Neural cell (in vitro differentiated cells): ENCODE measurements at regions not wholly inside any gene's neighbourhood (a gene's known extent, or its start where the extent isn't known, plus 50 kb on each side); places are given as distances from the start of the nearest gene placed in this dataset.
"Not testable (repeated sequence)": the region's sequence is repeated elsewhere in the genome, so short reads cannot be mapped to it uniquely, and the experiment has no call there.

Experiments used
- H2AFZ ChIP-seq: fragments of 200-600, 300-800 bp; sonication (generic), shearing (Covaris generic); 2 replicates; pipeline ENCODE4 v1.6.0; 2014; ENCODE audit warnings: low read depth, mild to moderate bottlenecking, antibody characterized with exemption, low read length, moderate library complexity
- H3F3A ChIP-seq: fragments of 200-600 bp; shearing (Covaris generic); 2 replicates; pipeline ENCODE4 v1.6.1; 2016; ENCODE audit warnings: mild to moderate bottlenecking, moderate library complexity, mixed read lengths, antibody characterized with exemption, low read length; ENCODE audit not compliant: insufficient read depth, poor library complexity, severe bottlenecking
- H3K27ac ChIP-seq: fragments of 200-600, 300-800 bp; sonication (generic), shearing (Covaris generic); 2 replicates; pipeline ENCODE4 v1.5.1; 2014; ENCODE audit warnings: mild to moderate bottlenecking, low read length, moderate library complexity
- H3K27me3 ChIP-seq: fragments of 300-800, 200-600 bp; sonication (generic), shearing (Covaris generic); 2 replicates; pipeline ENCODE4 v1.6.0; 2014; ENCODE audit warnings: mild to moderate bottlenecking, low read depth, low read length, moderate library complexity; ENCODE audit not compliant: insufficient read depth
- H3K36me3 ChIP-seq: fragments of 300-800, 200-600 bp; sonication (generic), shearing (Covaris generic); 2 replicates; pipeline ENCODE4 v1.5.1; 2014; ENCODE audit warnings: mild to moderate bottlenecking, antibody characterized with exemption, low read length, moderate library complexity; ENCODE audit not compliant: insufficient read depth
- H3K4me2 ChIP-seq: fragments of 300-800, 200-600 bp; sonication (generic), shearing (Covaris generic); 2 replicates; pipeline ENCODE4 v1.6.0; 2014; ENCODE audit warnings: mild to moderate bottlenecking, low read length
- H3K4me3 ChIP-seq: fragments of 300-800, 200-600 bp; sonication (generic), shearing (Covaris generic); 2 replicates; pipeline ENCODE4 v1.5.1; 2014; ENCODE audit warnings: mild to moderate bottlenecking, low read length, moderate library complexity
- H3K79me2 ChIP-seq: fragments of 200-600 bp; shearing (Covaris generic); replicated peaks from 2 replicates; pipeline ENCODE4 v1.6.0; 2014; ENCODE audit warnings: mild to moderate bottlenecking, low read length, moderate library complexity; ENCODE audit not compliant: insufficient read depth
- H3K9ac ChIP-seq: fragments of 300-800, 200-600 bp; sonication (generic), shearing (Covaris generic); 2 replicates; pipeline ENCODE4 v1.6.1; 2016; ENCODE audit warnings: mild to moderate bottlenecking, low read length, mixed read lengths
- H3K9me2 ChIP-seq: fragments of 200-600 bp; shearing (Covaris generic); 2 replicates; pipeline ENCODE4 v1.6.1; 2016; ENCODE audit warnings: mild to moderate bottlenecking, low read length, mixed read lengths; ENCODE audit not compliant: insufficient read depth
- H3K9me3 ChIP-seq: fragments of 200-600, 300-800 bp; sonication (generic), shearing (Covaris generic); 2 replicates; pipeline ENCODE4 v1.6.1; 2016; ENCODE audit warnings: mild to moderate bottlenecking, mixed run types, low read length, moderate library complexity, mixed read lengths
- H4K20me1 ChIP-seq: fragments of 200-600 bp; shearing (Covaris generic); 2 replicates; pipeline ENCODE4 v1.6.1; 2016; ENCODE audit warnings: mild to moderate bottlenecking, mixed run types; ENCODE audit not compliant: insufficient read depth
- CTCF ChIP-seq: fragments of 450-650 bp; IDR thresholded peaks from 2 replicates; pipeline ENCODE4 v1.5.1; 2014; ENCODE audit warnings: antibody characterized with exemption, mild to moderate bottlenecking, moderate library complexity; ENCODE audit not compliant: poor library complexity, severe bottlenecking
- EP300 ChIP-seq: fragments of 450-650 bp; conservative IDR thresholded peaks from 2 replicates; pipeline ENCODE4 v1.6.1; 2014; ENCODE audit warnings: antibody characterized with exemption, mild to moderate bottlenecking, moderate library complexity; ENCODE audit not compliant: poor library complexity, severe bottlenecking
- EZH2 ChIP-seq: fragments of 200-600, 300-800 bp; shearing (Covaris generic), sonication (generic); IDR thresholded peaks from 2 replicates; pipeline ENCODE4 v1.6.1; 2014; ENCODE audit warnings: antibody characterized with exemption, low read length, borderline replicate concordance, mild to moderate bottlenecking; ENCODE audit not compliant: insufficient read depth, poor library complexity, severe bottlenecking
- MXI1 ChIP-seq: fragments of 450-650 bp; conservative IDR thresholded peaks from 2 replicates; pipeline ENCODE4 v1.6.1; 2014; ENCODE audit warnings: antibody characterized with exemption, mild to moderate bottlenecking; ENCODE audit not compliant: poor library complexity, severe bottlenecking
- POLR2AphosphoS5 ChIP-seq: IDR thresholded peaks from 2 replicates; pipeline ENCODE4 v1.6.1; 2012
- RAD21 ChIP-seq: fragments of 450-650 bp; conservative IDR thresholded peaks from 2 replicates; pipeline ENCODE4 v1.6.1; 2014; ENCODE audit warnings: antibody characterized with exemption, mild to moderate bottlenecking, moderate library complexity
- SMC3 ChIP-seq: fragments of 450-650 bp; conservative IDR thresholded peaks from 2 replicates; pipeline ENCODE4 v1.6.1; 2014; ENCODE audit warnings: antibody characterized with exemption, mild to moderate bottlenecking, moderate library complexity; ENCODE audit not compliant: poor library complexity
- TAF1 ChIP-seq: IDR thresholded peaks from 2 replicates; pipeline ENCODE4 v1.6.1; 2012; ENCODE audit warnings: low read depth
- TF ChIP-seq, protein P1 (sequence below): IDR thresholded peaks from 2 replicates; pipeline ENCODE4 v1.6.1; 2012; ENCODE audit warnings: borderline replicate concordance

DNA sequence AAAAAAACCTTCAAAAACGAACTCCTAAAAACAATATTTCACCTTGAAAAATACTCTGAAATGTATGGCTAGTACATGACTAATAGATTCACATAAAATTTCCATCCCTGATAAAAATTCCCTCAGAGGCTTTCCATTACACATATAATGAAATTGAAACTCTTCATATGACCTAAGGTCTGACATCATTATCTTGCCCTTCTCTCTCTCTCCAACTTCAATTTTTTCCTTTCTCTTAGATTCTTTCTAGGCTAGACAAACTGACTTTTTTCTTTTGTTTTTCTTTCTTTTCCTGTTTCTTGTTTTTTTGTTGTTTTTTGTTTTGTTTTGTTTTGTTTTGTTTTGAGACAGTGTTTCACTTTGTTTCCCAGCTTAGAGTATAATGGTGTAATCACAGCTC, 1220.5 kb downstream of the ROBO2 start:
- Histone ChIP-seq H3F3A (no peaks in the 10 kb centered on the region), H2AFZ (no peak overlapping the region), H3K27ac (no peak overlapping the region), H3K9me2 (no peaks in the 10 kb centered on the region), H3K36me3 (no peaks in the 10 kb centered on the region), H3K4me3 (no peak overlapping the region), H3K27me3 (no peaks in the 10 kb centered on the region), H3K79me2 (no peaks in the 10 kb centered on the region), H4K20me1 (no peaks in the 10 kb centered on the region), H3K9ac (no peak overlapping the region), H3K4me2 (no peak overlapping the region), H3K9me3 (no peaks in the 10 kb centered on the region)
- no peak for TF ChIP-seq EZH2
- TF ChIP-seq SMC3, result no peak
- TF ChIP-seq CTCF, result no peak
- TF ChIP-seq, protein P1, sequence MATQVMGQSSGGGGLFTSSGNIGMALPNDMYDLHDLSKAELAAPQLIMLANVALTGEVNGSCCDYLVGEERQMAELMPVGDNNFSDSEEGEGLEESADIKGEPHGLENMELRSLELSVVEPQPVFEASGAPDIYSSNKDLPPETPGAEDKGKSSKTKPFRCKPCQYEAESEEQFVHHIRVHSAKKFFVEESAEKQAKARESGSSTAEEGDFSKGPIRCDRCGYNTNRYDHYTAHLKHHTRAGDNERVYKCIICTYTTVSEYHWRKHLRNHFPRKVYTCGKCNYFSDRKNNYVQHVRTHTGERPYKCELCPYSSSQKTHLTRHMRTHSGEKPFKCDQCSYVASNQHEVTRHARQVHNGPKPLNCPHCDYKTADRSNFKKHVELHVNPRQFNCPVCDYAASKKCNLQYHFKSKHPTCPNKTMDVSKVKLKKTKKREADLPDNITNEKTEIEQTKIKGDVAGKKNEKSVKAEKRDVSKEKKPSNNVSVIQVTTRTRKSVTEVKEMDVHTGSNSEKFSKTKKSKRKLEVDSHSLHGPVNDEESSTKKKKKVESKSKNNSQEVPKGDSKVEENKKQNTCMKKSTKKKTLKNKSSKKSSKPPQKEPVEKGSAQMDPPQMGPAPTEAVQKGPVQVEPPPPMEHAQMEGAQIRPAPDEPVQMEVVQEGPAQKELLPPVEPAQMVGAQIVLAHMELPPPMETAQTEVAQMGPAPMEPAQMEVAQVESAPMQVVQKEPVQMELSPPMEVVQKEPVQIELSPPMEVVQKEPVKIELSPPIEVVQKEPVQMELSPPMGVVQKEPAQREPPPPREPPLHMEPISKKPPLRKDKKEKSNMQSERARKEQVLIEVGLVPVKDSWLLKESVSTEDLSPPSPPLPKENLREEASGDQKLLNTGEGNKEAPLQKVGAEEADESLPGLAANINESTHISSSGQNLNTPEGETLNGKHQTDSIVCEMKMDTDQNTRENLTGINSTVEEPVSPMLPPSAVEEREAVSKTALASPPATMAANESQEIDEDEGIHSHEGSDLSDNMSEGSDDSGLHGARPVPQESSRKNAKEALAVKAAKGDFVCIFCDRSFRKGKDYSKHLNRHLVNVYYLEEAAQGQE, result no peak
- no peak for TF ChIP-seq MXI1
- no peak for TF ChIP-seq RAD21
- no peak for TF ChIP-seq EP300
- no peak for TF ChIP-seq TAF1
- no peak for TF ChIP-seq POLR2AphosphoS5

GRCh38 chr3:78266550-78266949, 1226.7 kb downstream of the ROBO2 start:
- not testable (repeated sequence) for H3K36me3 ChIP-seq, H3K4me3 ChIP-seq, H3K9me3 ChIP-seq, H3K27me3 ChIP-seq, H3K27ac ChIP-seq, H2AFZ ChIP-seq, H3K9me2 ChIP-seq, H4K20me1 ChIP-seq, H3K79me2 ChIP-seq, H3K4me2 ChIP-seq, H3F3A ChIP-seq, H3K9ac ChIP-seq

DNA sequence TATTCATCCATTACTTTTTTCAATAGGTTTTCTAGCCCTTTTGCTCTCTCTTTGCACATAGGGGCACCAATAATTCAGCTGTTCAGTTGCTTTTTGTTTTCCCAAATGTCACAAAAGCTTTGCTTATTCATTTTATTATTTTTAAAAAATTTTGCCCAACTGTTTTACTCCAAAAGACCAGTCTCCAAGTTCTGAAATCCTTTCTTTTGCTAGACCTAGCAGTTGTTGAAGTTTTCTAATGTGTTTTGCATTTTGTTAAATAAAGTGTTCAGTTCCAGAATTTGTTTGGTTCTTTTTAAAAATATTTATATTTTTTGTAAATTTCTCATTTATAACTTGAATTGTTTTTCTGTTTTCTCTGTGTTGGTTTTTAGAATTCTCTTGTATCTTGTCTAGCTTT, 1227.3 kb downstream of the ROBO2 start:
- H3K27me3 ChIP-seq, result no peaks in the 10 kb centered on the region
- H4K20me1 ChIP-seq, result no peaks in the 10 kb centered on the region
- peaks cover 4% of the 10 kb centered on the region for H3K9me3 ChIP-seq
- no peak for TF ChIP-seq EZH2
- TF ChIP-seq, protein P1, result no peak
- TF ChIP-seq SMC3, result no peak
- no peak for TF ChIP-seq POLR2AphosphoS5
- no peak for TF ChIP-seq RAD21
- TF ChIP-seq CTCF, result no peak
- no peak for TF ChIP-seq TAF1
- no peak for TF ChIP-seq MXI1
- no peak for TF ChIP-seq EP300
- H3F3A ChIP-seq, result no peaks in the 10 kb centered on the region
- H3K27ac ChIP-seq, result no peak overlapping the region
- H3K9ac ChIP-seq, result no peak overlapping the region
- H3K4me2 ChIP-seq, result no peak overlapping the region
- no peaks in the 10 kb centered on the region for H3K36me3 ChIP-seq
- H3K79me2 ChIP-seq, result no peaks in the 10 kb centered on the region
- H3K4me3 ChIP-seq, result no peak overlapping the region
- no peaks in the 10 kb centered on the region for H3K9me2 ChIP-seq
- no peak overlapping the region for H2AFZ ChIP-seq
